Heart left ventricle (tissue), 13 donors: ENCODE measurements at regions not wholly inside any gene's neighbourhood (a gene's known extent, or its start where the extent isn't known, plus 50 kb on each side); places are given as distances from the start of the nearest gene placed in this dataset.
"Not testable (repeated sequence)": the region's sequence is repeated elsewhere in the genome, so short reads cannot be mapped to it uniquely, and the experiment has no call there.

Source experiments
- POLR2A ChIP-seq, 2 donors: fragments of 450-650 bp; IDR thresholded peaks; one replicate each; pipeline ENCODE4 v1.6.1; 2017; ENCODE audit warnings: antibody characterized with exemption in 2 of 2, mild to moderate bottlenecking in 2 of 2, moderate library complexity in 2 of 2
- TF ChIP-seq, protein P1 (sequence below), 12 donors: fragments of 200-600 bp; sonication (generic) in 4 of 12; IDR thresholded peaks; one replicate each; pipeline versions ENCODE4 v1.5.0 to v1.8.0; 2018 to 2022; ENCODE audit warnings: antibody characterized with exemption in 12 of 12, mild to moderate bottlenecking in 5 of 12
- donor health status: ischemic (EF 13 %, LVEDD 7.1; RV severe dilation, severe dysfunction).
- donor health status: DM: no; HTN: yes; CAD: no.
- donor health status: DM: no; HTN: no; CAD: no.
- donor health status: ischemic (EF 25% LVEDD 6.9; RV normal size, moderate dysfunction).
- donor health status: ischemic (EF 25% LVEDD 5.7; RV mildly dilated, moderate dysfunction).
- donor health status: ischemic (EF 35%, LVEDD 5.7; RV mildly dilated, moderate dysfunction).
- donor health status: nonischemic (EF 11% LVEDD 7.7; RV severe dilation, severe dysfunction).
- donor health status: DM: yes; HTN: yes; CAD: no.
- donor health status: PGD.
- donor health status: ischemic (EF 29% LVEDD 5.4; RV normal size, mild dysfunction).
- donor health status: nonischemic (EF 23%, LVEDD 6.1; RV moderate dilation, normal function).

DNA sequence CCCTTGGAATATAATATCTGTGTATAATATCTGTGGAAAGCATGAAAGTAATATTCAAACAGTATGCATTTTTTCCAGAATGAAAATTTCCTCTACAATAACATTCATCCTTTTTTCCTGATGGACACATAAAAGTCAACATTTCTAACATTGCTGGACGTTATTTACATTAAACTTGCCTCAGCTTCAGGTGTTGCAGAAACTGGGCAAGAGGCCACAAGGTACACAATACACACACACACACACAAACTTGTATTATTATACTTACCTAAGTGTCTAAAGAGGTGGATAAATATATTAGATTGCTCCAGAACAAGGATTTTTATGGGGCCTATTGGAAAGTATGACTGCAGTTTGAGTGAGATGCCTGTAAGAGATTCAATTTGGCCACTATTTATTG lies 1460.2 kb downstream of the FOXD4L5 start:
- TF ChIP-seq, protein P1, sequence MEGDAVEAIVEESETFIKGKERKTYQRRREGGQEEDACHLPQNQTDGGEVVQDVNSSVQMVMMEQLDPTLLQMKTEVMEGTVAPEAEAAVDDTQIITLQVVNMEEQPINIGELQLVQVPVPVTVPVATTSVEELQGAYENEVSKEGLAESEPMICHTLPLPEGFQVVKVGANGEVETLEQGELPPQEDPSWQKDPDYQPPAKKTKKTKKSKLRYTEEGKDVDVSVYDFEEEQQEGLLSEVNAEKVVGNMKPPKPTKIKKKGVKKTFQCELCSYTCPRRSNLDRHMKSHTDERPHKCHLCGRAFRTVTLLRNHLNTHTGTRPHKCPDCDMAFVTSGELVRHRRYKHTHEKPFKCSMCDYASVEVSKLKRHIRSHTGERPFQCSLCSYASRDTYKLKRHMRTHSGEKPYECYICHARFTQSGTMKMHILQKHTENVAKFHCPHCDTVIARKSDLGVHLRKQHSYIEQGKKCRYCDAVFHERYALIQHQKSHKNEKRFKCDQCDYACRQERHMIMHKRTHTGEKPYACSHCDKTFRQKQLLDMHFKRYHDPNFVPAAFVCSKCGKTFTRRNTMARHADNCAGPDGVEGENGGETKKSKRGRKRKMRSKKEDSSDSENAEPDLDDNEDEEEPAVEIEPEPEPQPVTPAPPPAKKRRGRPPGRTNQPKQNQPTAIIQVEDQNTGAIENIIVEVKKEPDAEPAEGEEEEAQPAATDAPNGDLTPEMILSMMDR (IDR thresholded peaks at IDR 0.05): not testable (repeated sequence)
- not testable (repeated sequence) for TF ChIP-seq POLR2A (IDR thresholded peaks at IDR 0.05)
